Activated naive CD4-positive, alpha-beta T cell treated with anti-CD3 and anti-CD28 coated beads, Interleukin-2, amount 10 ng/mL, durations not matched to agents 7 days and 5 days (primary cell): ENCODE measurements at regions not wholly inside any gene's neighbourhood (a gene's known extent, or its start where the extent isn't known, plus 50 kb on each side); places are given as distances from the start of the nearest gene placed in this dataset.

ENCODE experiments used
- CTCF ChIA-PET: fragments of 350-600 bp; sonication (Branson Sonifier 250); formaldehyde crosslinking; loops from one replicate; lab custom pipeline; 2021; ENCODE audit warnings: antibody characterized with exemption; lab: Charles Lee
- DNase-seq: peaks from one replicate; pipeline ENCODE4 v3.0.0-alpha.2; 2020
- H3K27ac Mint-ChIP-seq: one replicate; pipeline ENCODE4 v1.8.0; 2021; ENCODE audit warnings: mild to moderate bottlenecking, moderate library complexity, mixed read lengths
- H3K27me3 Mint-ChIP-seq: one replicate; pipeline ENCODE4 v1.8.0; 2021; ENCODE audit warnings: mild to moderate bottlenecking, mixed read lengths
- H3K36me3 Mint-ChIP-seq: one replicate; pipeline ENCODE4 v1.8.0; 2021; ENCODE audit warnings: mixed read lengths
- H3K4me1 Mint-ChIP-seq: one replicate; pipeline ENCODE4 v1.8.0; 2021; ENCODE audit warnings: mixed read lengths
- H3K4me3 Mint-ChIP-seq: one replicate; pipeline ENCODE4 v1.8.0; 2021; ENCODE audit warnings: mild to moderate bottlenecking, moderate library complexity, mixed read lengths
- H3K9me3 Mint-ChIP-seq: one replicate; pipeline ENCODE4 v1.8.0; 2021; ENCODE audit warnings: mixed read lengths

DNA sequence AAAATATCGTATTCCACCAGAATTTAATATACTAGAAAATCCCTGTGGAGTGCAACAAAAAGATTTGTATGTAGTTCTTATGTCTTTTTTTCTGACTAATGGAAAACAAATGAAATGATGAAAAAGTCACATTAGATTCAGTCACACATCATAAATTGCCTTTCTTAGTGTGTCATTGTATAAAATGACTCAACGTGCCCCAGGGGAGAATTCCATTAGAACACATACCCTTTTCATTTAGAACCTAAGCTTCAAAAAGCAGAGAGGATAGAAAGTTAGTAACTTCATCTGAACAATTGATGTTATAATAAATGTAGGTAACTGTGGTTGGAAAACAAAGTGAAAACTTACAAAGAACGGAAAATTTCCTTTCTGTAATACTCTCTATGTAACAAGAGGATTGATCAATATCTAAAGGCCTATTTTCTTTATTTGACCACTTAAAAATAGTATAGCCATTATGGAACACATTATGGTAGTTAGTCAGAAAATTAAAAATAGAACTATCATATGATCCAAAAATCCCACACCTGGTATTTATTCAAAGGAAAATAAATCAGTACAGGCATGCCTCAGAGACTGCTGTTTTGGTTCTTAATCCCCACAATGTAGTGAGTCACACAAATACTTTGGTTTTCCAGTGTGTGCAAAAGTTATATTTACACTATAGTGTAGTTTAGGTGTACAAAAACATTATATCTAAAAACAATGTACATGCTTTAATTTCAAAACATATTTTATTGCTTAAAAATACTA lies 1016.1 kb downstream of the KCNT2 start:
- CTCF ChIA-PET, result no interaction called here
- H3K27me3 Mint-ChIP-seq, result no peaks in the 10 kb centered on the region
- H3K9me3 Mint-ChIP-seq, result peaks cover 6% of the 10 kb centered on the region
- no peaks in the 10 kb centered on the region for H3K4me1 Mint-ChIP-seq
- H3K27ac Mint-ChIP-seq, result no peak overlapping the region
- no peak for DNase-seq
- no peak overlapping the region for H3K4me3 Mint-ChIP-seq
- no peaks in the 10 kb centered on the region for H3K36me3 Mint-ChIP-seq

GRCh38 chr1:195590649-195591048 lies 1017.6 kb downstream of the KCNT2 start:
- H3K4me3 Mint-ChIP-seq, result no peak overlapping the region
- H3K4me1 Mint-ChIP-seq, result no peaks in the 10 kb centered on the region
- H3K27ac Mint-ChIP-seq, result no peak overlapping the region
- peaks cover 7% of the 10 kb centered on the region for H3K9me3 Mint-ChIP-seq
- H3K27me3 Mint-ChIP-seq, result no peaks in the 10 kb centered on the region
- DNase-seq, result no peak
- H3K36me3 Mint-ChIP-seq, result no peaks in the 10 kb centered on the region
- CTCF ChIA-PET, result no interaction called here

GRCh38 chr1:195584870-195585624 lies 1023.2 kb downstream of the KCNT2 start:
- no peak overlapping the region for H3K27ac Mint-ChIP-seq

GRCh38 chr1:195580988-195581387 lies 1027.3 kb downstream of the KCNT2 start:
- Mint-ChIP-seq H3K27ac (no peak overlapping the region), H3K36me3 (no peaks in the 10 kb centered on the region), H3K9me3 (peaks cover 2% of the 10 kb centered on the region), H3K4me3 (no peak overlapping the region), H3K27me3 (no peaks in the 10 kb centered on the region), H3K4me1 (no peaks in the 10 kb centered on the region)
- CTCF ChIA-PET, result no interaction called here
- DNase-seq, result no peak

More at GRCh38 chr1:195584870-195585624, 1023.2 kb downstream of the KCNT2 start:
- H3K9me3 Mint-ChIP-seq, result peaks cover 5% of the 10 kb centered on the region
- H3K27me3 Mint-ChIP-seq, result no peaks in the 10 kb centered on the region
- H3K36me3 Mint-ChIP-seq, result no peaks in the 10 kb centered on the region
- CTCF ChIA-PET, result no interaction called here
- no peak for DNase-seq
- H3K4me1 Mint-ChIP-seq, result no peaks in the 10 kb centered on the region
- H3K4me3 Mint-ChIP-seq, result no peak overlapping the region

- Mint-ChIP-seq H3K27me3 (no peaks in the 10 kb centered on the region), H3K27ac (no peak overlapping the region), H3K4me1 (no peaks in the 10 kb centered on the region), H3K36me3 (no peaks in the 10 kb centered on the region), H3K9me3 (no peaks in the 10 kb centered on the region), H3K4me3 (no peak overlapping the region)
- CTCF ChIA-PET, result no interaction called here
- DNase-seq, result no peak
Measured at GRCh38 chr1:195577748-195578147, 1030.5 kb downstream of the KCNT2 start.

- no peak for DNase-seq
- Mint-ChIP-seq H3K27ac (no peak overlapping the region), H3K9me3 (no peaks in the 10 kb centered on the region), H3K4me3 (no peak overlapping the region), H3K36me3 (no peaks in the 10 kb centered on the region), H3K4me1 (no peaks in the 10 kb centered on the region), H3K27me3 (no peaks in the 10 kb centered on the region)
- CTCF ChIA-PET, result no interaction called here
Measured at GRCh38 chr1:195576641-195577040, 1031.6 kb downstream of the KCNT2 start.

- Mint-ChIP-seq H3K4me3 (no peak overlapping the region), H3K9me3 (no peaks in the 10 kb centered on the region), H3K27me3 (no peaks in the 10 kb centered on the region), H3K27ac (no peak overlapping the region), H3K36me3 (no peaks in the 10 kb centered on the region), H3K4me1 (no peaks in the 10 kb centered on the region)
- DNase-seq, result no peak
- CTCF ChIA-PET, result no interaction called here
Measured at GRCh38 chr1:195574511-195574910, 1033.7 kb downstream of the KCNT2 start.

DNA sequence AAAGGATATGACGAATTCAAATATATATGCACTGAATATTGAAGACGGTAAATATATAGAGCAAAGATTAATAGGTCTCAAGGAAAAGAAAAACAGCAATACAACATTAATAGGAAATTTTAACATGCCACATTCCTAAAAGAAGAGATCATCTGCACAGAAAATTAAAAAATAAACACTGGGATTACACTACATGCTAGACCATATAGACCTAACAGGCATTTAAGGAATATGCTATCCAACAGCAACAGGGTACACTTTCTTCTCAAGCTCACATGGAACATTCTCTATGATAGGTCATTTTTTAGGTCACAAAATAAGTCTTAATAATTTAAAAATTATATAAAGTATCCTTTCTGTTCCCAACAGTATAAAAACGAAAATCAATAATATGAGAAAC lies 1038.3 kb downstream of the KCNT2 start:
- Mint-ChIP-seq H3K9me3 (no peaks in the 10 kb centered on the region), H3K36me3 (no peaks in the 10 kb centered on the region), H3K4me1 (no peaks in the 10 kb centered on the region), H3K4me3 (no peak overlapping the region), H3K27ac (no peak overlapping the region), H3K27me3 (no peaks in the 10 kb centered on the region)
- CTCF ChIA-PET, result no interaction called here
- DNase-seq, result no peak

DNA sequence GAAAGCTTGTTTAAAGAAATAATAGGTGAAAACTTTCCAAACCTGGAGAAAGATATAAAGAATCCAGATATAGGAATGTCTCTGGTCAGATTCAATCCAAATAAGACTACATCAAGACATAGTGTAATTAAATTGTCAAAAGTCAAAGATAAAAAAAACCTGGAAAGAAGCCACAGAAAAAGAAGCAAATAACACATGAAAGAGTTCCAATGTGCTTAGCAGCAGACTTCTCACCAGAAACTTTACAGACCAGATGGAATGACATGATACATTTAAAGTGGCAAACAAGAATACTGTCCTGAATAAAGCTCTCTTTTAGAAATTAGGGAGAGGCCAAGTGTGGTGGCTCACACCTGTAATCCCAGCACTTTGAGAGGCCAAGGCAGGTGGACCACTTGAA lies 1039.9 kb downstream of the KCNT2 start:
- CTCF ChIA-PET, result no interaction called here
- Mint-ChIP-seq H3K27me3 (no peaks in the 10 kb centered on the region), H3K4me1 (no peaks in the 10 kb centered on the region), H3K9me3 (no peaks in the 10 kb centered on the region), H3K27ac (no peak overlapping the region), H3K4me3 (no peak overlapping the region), H3K36me3 (no peaks in the 10 kb centered on the region)
- DNase-seq, result no peak

GRCh38 chr1:195562074-195562473 lies 1046.2 kb downstream of the KCNT2 start:
- no peaks in the 10 kb centered on the region for H3K36me3 Mint-ChIP-seq
- H3K4me1 Mint-ChIP-seq, result no peaks in the 10 kb centered on the region
- H3K27ac Mint-ChIP-seq, result no peak overlapping the region
- CTCF ChIA-PET, result no interaction called here
- no peak for DNase-seq
- H3K9me3 Mint-ChIP-seq, result no peaks in the 10 kb centered on the region
- no peak overlapping the region for H3K4me3 Mint-ChIP-seq
- no peaks in the 10 kb centered on the region for H3K27me3 Mint-ChIP-seq

DNA sequence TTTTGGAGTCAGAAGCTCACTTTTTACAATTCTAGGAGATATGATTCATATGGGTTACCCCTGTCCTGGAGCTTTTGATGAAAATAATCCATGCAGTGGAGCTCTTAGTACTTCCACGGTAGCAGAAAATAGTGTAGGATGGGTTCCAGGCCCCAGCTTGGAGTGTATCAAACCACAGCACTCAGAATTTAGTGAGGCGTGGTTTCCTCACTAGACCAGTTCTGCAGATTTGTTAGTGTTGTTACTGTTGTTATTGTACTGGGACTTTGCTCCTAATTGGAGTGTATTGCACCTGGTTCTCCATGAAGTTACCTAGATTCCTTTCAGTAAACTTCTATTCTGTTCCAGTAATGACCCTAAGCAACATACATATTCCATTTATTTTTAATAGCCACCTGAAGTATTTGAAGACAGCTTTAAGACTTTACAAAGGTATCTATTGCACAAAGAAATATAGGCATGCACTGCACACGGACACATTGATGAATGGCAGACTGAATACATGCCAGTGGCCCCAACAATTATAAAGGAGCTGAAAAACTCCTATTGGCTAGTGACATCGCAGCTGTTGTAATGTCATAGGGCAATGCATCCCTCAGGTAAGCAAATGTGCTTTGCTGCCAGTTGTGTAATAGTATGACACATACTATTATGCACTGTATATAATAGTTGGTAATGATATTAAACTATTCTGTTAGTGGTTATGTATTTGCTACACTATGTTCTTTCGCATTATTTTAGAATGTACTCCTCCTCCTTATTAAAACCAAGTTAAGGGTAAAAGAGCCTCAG lies 1058.0 kb downstream of the KCNT2 start:
- Mint-ChIP-seq H3K4me1 (no peaks in the 10 kb centered on the region), H3K27ac (no peak overlapping the region), H3K36me3 (no peaks in the 10 kb centered on the region), H3K4me3 (no peak overlapping the region), H3K27me3 (no peaks in the 10 kb centered on the region), H3K9me3 (peaks cover 3% of the 10 kb centered on the region)
- CTCF ChIA-PET, result no interaction called here
- no peak for DNase-seq

DNA sequence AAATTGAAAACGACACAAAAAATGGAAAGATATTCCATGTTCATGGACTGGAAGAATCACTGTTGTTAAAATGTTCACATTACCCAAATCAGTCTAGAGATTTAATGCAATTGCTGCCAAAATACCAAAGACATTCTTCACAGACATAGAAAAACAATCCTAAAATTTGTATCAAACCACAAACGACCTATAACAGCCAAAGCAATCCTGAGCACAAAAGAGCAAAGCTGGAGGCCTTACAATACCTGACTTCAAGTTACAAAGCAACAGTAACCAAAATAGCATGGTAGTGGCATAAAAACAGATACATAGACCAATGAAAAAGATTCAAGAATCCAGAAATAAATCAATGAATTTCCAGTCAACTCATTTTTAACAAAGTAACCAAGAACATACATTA lies 1077.3 kb downstream of the KCNT2 start:
- Mint-ChIP-seq H3K9me3 (peaks cover 1% of the 10 kb centered on the region), H3K4me3 (no peak overlapping the region), H3K4me1 (no peaks in the 10 kb centered on the region), H3K27me3 (no peaks in the 10 kb centered on the region), H3K27ac (no peak overlapping the region), H3K36me3 (no peaks in the 10 kb centered on the region)
- no peak for DNase-seq
- CTCF ChIA-PET, result no interaction called here

DNA sequence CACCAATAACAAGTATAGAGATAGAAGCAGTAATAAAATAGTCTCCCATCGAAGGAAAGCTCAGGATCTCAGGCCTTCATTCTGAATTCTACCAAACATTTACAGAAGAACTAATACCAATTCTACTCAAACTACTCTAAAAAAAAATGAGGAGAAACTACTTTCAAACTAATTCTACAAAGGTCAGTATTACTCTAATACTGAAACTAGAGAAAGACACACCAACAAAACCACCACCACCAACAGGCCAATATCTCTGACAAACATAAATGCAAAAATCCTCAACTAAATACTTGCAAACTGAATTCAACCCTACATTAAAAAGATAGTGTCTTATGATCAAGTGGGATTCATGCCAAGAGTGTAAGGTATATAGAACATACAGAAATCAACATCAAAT lies 1078.4 kb downstream of the KCNT2 start:
- Mint-ChIP-seq H3K9me3 (peaks cover 1% of the 10 kb centered on the region), H3K27me3 (no peaks in the 10 kb centered on the region), H3K4me3 (no peak overlapping the region), H3K4me1 (no peaks in the 10 kb centered on the region), H3K27ac (no peak overlapping the region), H3K36me3 (no peaks in the 10 kb centered on the region)
- no peak for DNase-seq
- CTCF ChIA-PET, result no interaction called here

- H3K9me3 Mint-ChIP-seq, result peaks cover 2% of the 10 kb centered on the region
- H3K36me3 Mint-ChIP-seq, result no peaks in the 10 kb centered on the region
- no peak overlapping the region for H3K4me3 Mint-ChIP-seq
- CTCF ChIA-PET, result no interaction called here
- H3K4me1 Mint-ChIP-seq, result no peaks in the 10 kb centered on the region
- no peaks in the 10 kb centered on the region for H3K27me3 Mint-ChIP-seq
- no peak for DNase-seq
- no peak overlapping the region for H3K27ac Mint-ChIP-seq
Measured at GRCh38 chr1:195520757-195521156, 1087.5 kb downstream of the KCNT2 start.
